HG02610 (cell line): ENCODE measurements at regions not wholly inside any gene's neighbourhood (a gene's known extent, or its start where the extent isn't known, plus 50 kb on each side); places are given as distances from the start of the nearest gene placed in this dataset.

Source experiments
- ATAC-seq: cut with Tn5 transposase; IDR thresholded peaks from one replicate; pipeline ENCODE4 v1.9.1; 2021; ENCODE audit warnings: mild to moderate bottlenecking, moderate library complexity; ENCODE audit not compliant: unreplicated experiment

GRCh38 chr10:113434950-113435349 lies 117.9 kb upstream of the HABP2 start:
- ATAC-seq = no peak

GRCh38 chr10:113435881-113436280 lies 117.0 kb upstream of the HABP2 start:
- ATAC-seq = no peak

GRCh38 chr10:113436851-113437250 lies 116.0 kb upstream of the HABP2 start:
- no peak for ATAC-seq

- ATAC-seq = no peak
Observed at GRCh38 chr10:113438652-113439051, 114.2 kb upstream of the HABP2 start.

- ATAC-seq = no peak
Observed at GRCh38 chr10:113441220-113441619, 111.6 kb upstream of the HABP2 start.

- no peak for ATAC-seq
Observed at GRCh38 chr10:113441686-113442270, 111.1 kb upstream of the HABP2 start.

- no peak for ATAC-seq
Observed at GRCh38 chr10:113442336-113442735, 110.5 kb upstream of the HABP2 start.

- ATAC-seq = no peak
Observed at GRCh38 chr10:113443141-113443925, 109.5 kb upstream of the HABP2 start.

GRCh38 chr10:113444766-113445365 lies 108.0 kb upstream of the HABP2 start:
- no peak for ATAC-seq

GRCh38 chr10:113445736-113446135 lies 107.1 kb upstream of the HABP2 start:
- ATAC-seq = no peak

- ATAC-seq = no peak
Observed at GRCh38 chr10:113446739-113447138, 106.1 kb upstream of the HABP2 start.

GRCh38 chr10:113447278-113447677 lies 105.6 kb upstream of the HABP2 start:
- ATAC-seq = no peak

- no peak for ATAC-seq
Observed at GRCh38 chr10:113449006-113449695, 103.7 kb upstream of the HABP2 start.

GRCh38 chr10:113450046-113450804 lies 102.6 kb upstream of the HABP2 start:
- ATAC-seq = no peak

GRCh38 chr10:113450906-113451305 lies 101.9 kb upstream of the HABP2 start:
- ATAC-seq = no peak

GRCh38 chr10:113452146-113452845 lies 100.6 kb upstream of the HABP2 start:
- ATAC-seq = no peak

GRCh38 chr10:113453351-113453750 lies 99.5 kb upstream of the HABP2 start:
- ATAC-seq = no peak

- ATAC-seq = no peak
Observed at GRCh38 chr10:113454341-113455061, 98.4 kb upstream of the HABP2 start.

GRCh38 chr10:113455947-113456346 lies 96.9 kb upstream of the HABP2 start:
- ATAC-seq = no peak

GRCh38 chr10:113456741-113457140 lies 96.1 kb upstream of the HABP2 start:
- no peak for ATAC-seq
